GM12891 (cell line): ENCODE measurements at regions not wholly inside any gene's neighbourhood (a gene's known extent, or its start where the extent isn't known, plus 50 kb on each side); places are given as distances from the start of the nearest gene placed in this dataset.

Experiments used
- DNase-seq: peaks from one replicate; pipeline ENCODE4 v3.0.0; 2011; ENCODE audit warnings: low spot score; ENCODE audit not compliant: insufficient read length
- FAIRE-seq: peaks from 2 replicates; lab custom pipeline; 2011; peaks lifted over from hg19 to GRCh38; lab: Jason Lieb, UNC
- PAX5 ChIP-seq: IDR thresholded peaks from 2 replicates; pipeline ENCODE4 v1.6.1; 2011; ENCODE audit warnings: low read length, moderate library complexity, mild to moderate bottlenecking; ENCODE audit not compliant: insufficient read depth, severe bottlenecking
- POLR2A ChIP-seq: IDR thresholded peaks from 2 replicates; pipeline ENCODE4 v1.6.1; 2011; ENCODE audit warnings: low read depth, low read length, control low read depth
- POLR2AphosphoS5 ChIP-seq: IDR thresholded peaks from 2 replicates; pipeline ENCODE4 v1.6.1; 2011; ENCODE audit warnings: low read depth, low read length, control low read depth
- POU2F2 ChIP-seq: IDR thresholded peaks from 2 replicates; pipeline ENCODE4 v1.6.1; 2011; ENCODE audit warnings: low read depth, mild to moderate bottlenecking, control low read depth, low read length, moderate library complexity
- SPI1 ChIP-seq: IDR thresholded peaks from 2 replicates; pipeline ENCODE4 v1.6.1; 2011; ENCODE audit warnings: low read depth, low read length, control low read depth
- TAF1 ChIP-seq: IDR thresholded peaks from 2 replicates; pipeline ENCODE4 v1.6.1; 2011; ENCODE audit warnings: low read depth, low read length, control low read depth

DNA sequence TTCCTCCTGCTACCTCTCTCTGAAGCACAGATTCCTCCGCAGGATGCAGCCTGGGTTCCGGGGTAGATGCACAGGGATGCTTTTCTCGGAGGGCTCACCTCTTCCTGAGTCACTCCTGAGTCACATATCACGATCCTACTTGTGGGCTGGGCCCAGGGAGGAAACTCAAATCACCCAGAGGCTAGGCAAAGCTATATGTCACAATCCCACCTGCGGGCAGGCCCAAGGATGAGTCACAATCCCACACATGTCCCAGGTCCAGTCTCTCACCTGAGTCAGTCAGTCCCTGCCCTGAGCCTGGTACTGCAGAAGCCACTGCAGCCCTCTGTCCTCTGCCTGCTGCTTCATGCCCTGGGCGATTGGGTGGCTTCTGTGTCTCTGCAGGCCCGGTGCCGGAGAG, 149.0 kb upstream of the GSC start:
- DNase-seq (no peak), FAIRE-seq (no peak)
- TF ChIP-seq SPI1 (no peak), TAF1 (no peak), PAX5 (no peak), POLR2AphosphoS5 (no peak), POLR2A (no peak), POU2F2 (no peak)

DNA sequence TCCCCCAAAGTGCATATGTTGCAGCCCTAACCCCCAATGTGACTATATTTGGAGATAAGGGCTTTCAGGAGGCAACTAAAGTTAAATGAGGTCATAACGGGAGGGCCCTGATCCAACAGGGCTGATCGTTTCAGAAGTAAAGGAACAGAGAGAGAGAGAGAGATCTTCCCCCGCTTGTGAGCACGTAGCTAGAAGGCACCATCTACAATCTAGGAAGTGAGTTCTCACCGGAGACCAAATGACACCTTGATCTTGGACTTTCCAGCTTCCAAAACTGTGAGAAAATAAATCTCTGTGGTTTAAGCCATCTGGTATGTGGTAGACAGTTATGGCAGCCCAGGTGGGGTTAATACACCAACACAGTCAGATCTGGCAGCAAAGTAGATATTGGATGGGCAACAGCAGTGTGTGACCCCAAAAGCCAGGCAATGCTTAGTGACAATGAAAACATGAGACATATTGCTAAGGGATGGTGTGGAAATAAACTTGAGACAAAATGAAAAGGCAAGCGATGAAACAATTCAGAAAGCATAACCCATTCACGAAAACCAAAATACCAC, 147.2 kb upstream of the GSC start:
- TF ChIP-seq PAX5 (no peak), POLR2AphosphoS5 (no peak), POU2F2 (no peak), POLR2A (no peak), SPI1 (no peak), TAF1 (no peak)
- FAIRE-seq, result no peak
- no peak for DNase-seq

DNA sequence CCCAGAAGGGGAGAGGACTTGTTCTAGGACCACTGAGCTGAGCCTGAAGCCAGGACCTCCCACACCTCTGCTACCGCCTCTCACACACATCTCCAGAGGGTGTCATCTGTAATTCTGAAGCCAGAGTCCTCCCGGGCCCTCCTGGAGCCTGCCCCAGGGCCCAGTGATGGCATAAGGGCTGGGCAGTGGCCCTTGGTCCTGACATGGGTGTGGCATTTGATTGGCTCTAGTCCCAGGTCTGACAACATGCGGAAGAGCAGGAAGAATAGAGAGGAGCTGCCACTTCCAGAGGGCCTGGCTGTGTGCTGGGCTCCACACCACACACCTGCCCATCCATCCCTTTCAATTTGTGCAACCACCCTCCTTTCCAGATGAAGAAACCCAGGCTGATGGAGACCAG, 144.3 kb upstream of the GSC start:
- FAIRE-seq (no peak), DNase-seq (no peak)
- TF ChIP-seq POLR2AphosphoS5 (no peak), POLR2A (no peak), POU2F2 (no peak), TAF1 (no peak), SPI1 (no peak), PAX5 (no peak)

DNA sequence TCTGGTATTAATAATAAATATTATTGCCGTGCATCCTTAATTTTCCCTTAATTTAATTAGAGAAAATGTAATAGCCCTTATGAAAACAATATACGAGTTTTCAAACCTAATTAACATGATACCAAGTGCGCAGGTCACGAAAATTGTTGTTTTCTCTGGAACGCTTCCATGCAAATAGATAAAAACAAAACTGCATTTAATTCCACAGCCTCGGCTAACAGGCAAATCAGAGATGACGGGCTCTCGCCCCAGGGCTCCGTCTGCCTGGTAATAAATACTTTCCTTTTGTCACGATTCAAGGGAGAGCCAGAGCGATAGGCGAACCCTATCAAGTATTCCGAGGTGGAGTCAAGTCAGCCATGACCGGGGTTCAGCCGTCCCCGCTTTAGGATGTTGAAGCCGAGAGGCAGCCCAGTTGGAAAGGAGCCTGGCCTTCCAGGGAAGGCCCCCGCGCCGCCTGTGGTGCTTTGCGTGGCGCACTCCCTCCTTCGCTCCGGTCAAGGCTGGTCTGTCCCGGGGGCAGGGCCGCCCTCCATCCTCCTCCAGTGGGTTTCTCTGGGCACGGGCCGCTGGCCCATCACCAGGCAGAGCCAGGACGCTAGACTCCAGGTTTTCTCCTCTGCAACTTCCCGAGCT, 137.8 kb upstream of the GSC start:
- FAIRE-seq (no peak), DNase-seq (no peak)
- TF ChIP-seq PAX5 (no peak), POU2F2 (no peak), POLR2AphosphoS5 (no peak), SPI1 (no peak), TAF1 (no peak), POLR2A (no peak)

DNA sequence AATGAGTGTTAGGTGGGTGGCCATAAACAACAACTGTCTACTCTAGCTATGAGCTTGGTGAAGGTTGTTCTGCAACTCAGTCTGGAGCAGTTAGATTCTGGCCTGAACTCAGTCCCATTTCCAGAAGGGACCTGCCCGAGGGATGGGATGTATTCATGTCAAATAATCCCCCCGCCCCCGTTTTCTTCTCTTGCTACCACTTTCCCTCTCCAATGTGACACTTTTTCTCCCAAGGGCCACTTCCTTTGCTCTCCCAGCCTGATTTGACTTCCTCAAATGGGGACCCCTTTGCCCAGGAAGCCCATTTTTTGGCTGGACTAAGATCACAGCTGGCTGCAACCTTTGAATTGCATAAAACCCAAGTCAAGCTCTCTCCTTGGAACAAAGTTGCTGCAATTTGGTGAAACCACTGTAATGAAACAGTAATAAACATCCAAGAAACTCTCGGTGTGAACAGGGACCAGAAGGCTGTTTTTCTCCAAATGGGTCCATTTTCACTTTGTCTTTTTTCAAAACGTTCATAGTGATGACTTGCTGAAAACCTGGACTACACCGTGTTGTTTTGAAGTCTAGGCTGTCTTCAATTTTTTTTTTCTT, 137.2 kb upstream of the GSC start:
- FAIRE-seq, result no peak
- no peak for DNase-seq
- TF ChIP-seq POLR2A, result no peak
- TF ChIP-seq PAX5, result no peak
- no peak for TF ChIP-seq POU2F2
- TF ChIP-seq TAF1, result no peak
- TF ChIP-seq POLR2AphosphoS5, result no peak
- TF ChIP-seq SPI1, result no peak

DNA sequence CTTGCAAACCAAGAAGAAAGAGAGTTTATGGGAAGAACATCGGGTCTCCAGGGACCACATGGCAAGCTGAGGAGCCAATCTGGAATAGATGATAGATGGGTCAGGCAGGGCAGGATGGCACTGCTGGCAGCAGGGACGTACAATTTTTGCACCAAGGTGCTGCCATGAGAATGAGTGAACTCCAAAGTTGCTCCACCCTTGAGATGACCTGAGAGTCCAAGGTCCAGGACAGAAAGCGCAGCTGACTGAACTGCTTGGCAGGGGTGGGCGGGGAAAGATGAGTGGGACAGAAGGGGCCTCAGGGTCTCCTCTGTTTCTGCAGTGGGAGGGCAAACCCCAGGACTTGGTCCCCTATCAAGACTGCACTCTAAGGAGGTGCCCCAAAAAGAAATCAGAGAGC, 136.7 kb upstream of the GSC start:
- no peak for TF ChIP-seq TAF1
- TF ChIP-seq POLR2A, result no peak
- no peak for TF ChIP-seq POLR2AphosphoS5
- TF ChIP-seq SPI1, result no peak
- no peak for TF ChIP-seq PAX5
- TF ChIP-seq POU2F2, result no peak

DNA sequence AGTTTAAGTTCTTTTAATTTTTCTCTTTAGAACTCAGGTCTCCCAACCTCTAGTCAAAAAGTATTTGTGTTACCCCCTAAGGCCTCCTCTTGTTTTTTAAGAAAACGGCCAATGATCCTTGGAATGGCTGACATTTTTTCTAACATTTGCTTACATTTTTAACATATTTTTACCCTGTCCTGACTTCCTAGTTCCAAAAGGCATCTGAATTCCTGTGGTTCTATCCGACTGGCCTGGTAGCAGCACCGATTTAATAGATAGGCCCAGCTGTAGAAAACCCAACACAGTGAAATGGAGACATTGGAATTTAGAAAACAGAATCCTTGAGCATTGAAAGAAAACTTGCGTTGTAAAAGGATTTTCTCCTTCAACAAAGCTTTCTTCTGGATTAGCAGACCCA, 134.7 kb upstream of the GSC start:
- TF ChIP-seq POLR2AphosphoS5 (no peak), TAF1 (no peak), POLR2A (no peak), POU2F2 (no peak), SPI1 (no peak), PAX5 (no peak)
- FAIRE-seq (no peak), DNase-seq (no peak)

More for the DNA sequence above, 136.7 kb upstream of the GSC start:
- FAIRE-seq (no peak), DNase-seq (no peak)

DNA sequence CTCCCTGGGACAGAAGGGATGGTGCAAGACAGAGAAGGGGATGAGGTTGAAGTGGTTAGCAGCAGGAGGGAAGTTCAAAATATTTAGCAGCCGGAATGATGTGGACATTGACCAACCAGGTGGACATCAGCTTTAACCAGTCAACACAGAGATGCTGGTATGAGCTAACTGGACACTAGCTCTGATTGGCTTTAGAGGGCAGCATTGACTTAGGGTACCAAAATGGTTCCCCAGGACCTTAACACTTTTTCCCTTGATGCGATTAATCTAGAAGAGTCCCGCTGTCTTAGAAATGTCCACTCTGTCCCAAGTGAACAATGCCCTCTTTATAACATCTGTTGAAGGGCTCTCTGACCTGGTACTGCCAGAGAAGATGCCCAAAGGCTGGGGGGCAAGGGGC, 134.0 kb upstream of the GSC start:
- FAIRE-seq (no peak), DNase-seq (no peak)
- no peak for TF ChIP-seq TAF1
- TF ChIP-seq POU2F2, result no peak
- TF ChIP-seq POLR2AphosphoS5, result no peak

DNA sequence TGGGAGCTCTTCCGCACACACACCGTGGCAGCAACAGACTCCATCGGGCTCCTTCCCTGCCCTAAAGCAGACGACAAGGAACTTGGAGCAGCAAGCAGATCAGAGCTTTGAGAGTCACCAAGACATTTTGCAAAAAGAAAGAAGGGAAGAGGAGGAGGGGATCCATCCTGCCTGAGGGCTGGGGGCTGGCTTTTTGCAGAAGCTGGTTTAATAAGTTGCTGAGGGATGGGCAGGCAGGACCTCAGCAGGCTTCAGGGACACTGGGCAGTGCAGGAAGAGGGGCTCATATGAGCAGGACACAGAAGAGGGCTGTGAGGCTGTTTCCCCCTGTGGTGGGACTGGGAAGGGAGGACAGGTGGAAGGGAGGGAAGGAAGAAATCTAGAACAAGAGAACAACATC, 133.4 kb upstream of the GSC start:
- DNase-seq, result no peak
- no peak for FAIRE-seq
- TF ChIP-seq PAX5, result no peak
- no peak for TF ChIP-seq SPI1
- no peak for TF ChIP-seq POLR2A
- TF ChIP-seq POLR2AphosphoS5, result no peak
- TF ChIP-seq POU2F2, result no peak
- no peak for TF ChIP-seq TAF1

DNA sequence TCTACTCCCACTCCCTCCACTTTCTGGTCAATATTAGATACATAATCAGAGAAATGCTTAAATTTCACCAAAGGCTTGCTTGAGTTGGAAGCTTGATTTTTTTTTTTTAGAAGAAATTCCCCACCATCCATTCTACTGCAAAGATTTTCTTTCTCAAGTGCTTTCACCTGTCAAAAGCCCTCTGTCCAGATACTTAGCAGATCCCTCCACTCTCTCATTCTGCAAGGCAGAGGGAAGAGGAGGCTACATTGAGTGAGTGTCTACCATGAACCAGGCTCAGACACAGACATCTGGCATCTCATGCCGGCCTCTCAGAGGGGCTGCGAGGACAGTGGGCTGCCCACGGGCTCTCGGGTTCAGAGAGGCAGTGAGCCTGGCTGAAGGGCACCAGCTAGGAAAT, 127.6 kb upstream of the GSC start:
- TF ChIP-seq POU2F2 (no peak), PAX5 (no peak), POLR2AphosphoS5 (no peak), TAF1 (no peak)
- FAIRE-seq, result no peak
- DNase-seq, result no peak
